Fibroblast of skin of abdomen (primary cell): ENCODE measurements at regions not wholly inside any gene's neighbourhood (a gene's known extent, or its start where the extent isn't known, plus 50 kb on each side); places are given as distances from the start of the nearest gene placed in this dataset.
A peak's percentile ranks its signal among the peaks of the same experiment; 100 is the strongest.

ENCODE experiments used
- DNase-seq: peaks from one replicate; pipeline ENCODE4 v3.0.0-alpha.2; 2013

GRCh38 chr6:163944897-163945296 is 530.4 kb downstream of the QKI start:
- no peak for DNase-seq

GRCh38 chr6:163943607-163944385 is 529.3 kb downstream of the QKI start:
- peak; percentile 36 for DNase-seq

- DNase-seq = no peak
Measured at GRCh38 chr6:163942790-163943189, 528.3 kb downstream of the QKI start.

GRCh38 chr6:163941624-163941976 is 527.1 kb downstream of the QKI start:
- no peak for DNase-seq

- no peak for DNase-seq
Measured at GRCh38 chr6:163940705-163941623, 526.4 kb downstream of the QKI start.

DNA sequence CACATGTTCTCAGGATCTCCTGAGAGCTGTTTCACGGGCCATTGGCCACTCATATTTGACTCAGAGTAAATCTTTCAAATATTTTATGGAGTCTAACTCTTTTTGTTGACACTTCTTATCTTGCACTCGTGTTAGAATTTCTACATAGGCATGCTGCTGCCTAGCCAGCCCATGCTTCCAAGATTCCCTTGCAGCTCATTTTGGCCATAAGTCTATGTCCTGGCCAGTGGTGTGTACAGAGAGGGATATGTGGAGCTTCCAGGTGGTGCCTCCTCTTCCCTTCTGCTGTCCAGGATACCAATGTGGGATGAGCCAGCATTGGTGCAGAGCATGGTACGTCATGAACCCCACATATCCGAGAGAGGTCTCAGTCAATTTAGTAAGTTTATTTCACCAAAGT is 522.6 kb downstream of the QKI start:
- no peak for DNase-seq

DNA sequence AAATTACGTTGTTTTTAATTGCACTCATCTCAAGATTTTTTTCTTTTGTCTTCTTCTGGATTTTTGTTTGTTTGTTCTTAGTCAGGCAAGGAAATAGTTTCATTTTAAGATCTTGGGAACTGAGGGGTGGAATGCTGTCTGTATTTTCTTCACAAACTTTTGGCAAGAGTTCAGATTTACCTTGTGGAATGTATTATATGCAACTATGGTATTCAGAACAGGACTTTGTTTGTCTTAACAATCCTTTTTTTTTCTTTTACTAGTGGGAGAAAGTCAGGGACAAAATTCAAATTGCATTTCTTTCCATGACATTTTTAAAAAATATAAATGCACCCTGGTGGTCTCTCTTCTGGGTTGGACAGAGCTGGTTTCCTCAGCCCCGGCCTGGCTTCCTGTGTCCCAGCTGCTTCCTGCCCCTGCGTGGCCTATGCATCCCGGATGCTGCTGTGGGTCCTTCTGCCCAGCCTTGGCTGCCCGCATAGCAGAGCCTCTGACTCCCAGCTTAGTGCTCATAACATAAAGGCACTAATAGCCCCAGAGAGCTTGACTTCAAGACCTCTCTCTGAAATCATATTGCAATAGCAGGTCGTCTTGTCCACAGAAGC is 520.7 kb downstream of the QKI start:
- peak; percentile 37 for DNase-seq

DNA sequence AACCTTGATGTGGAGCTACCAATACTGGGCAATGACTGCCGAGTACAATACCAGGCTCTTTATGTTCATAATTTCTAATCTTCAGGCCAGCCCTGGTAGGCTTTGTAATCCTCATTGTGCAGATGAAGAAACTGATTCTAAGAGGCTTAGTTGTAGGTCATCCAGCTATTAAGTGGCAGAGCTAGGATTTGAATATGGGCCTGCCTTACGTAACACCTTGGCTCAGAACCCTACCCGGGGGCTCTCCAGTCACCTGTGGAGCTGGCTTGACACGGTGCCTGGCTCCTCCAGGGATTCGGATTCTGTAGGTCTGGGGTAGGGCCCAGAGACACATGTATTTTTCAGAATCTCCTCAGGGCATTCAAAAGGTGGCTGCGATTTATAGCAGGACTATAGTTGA is 515.5 kb downstream of the QKI start:
- DNase-seq = no peak

DNA sequence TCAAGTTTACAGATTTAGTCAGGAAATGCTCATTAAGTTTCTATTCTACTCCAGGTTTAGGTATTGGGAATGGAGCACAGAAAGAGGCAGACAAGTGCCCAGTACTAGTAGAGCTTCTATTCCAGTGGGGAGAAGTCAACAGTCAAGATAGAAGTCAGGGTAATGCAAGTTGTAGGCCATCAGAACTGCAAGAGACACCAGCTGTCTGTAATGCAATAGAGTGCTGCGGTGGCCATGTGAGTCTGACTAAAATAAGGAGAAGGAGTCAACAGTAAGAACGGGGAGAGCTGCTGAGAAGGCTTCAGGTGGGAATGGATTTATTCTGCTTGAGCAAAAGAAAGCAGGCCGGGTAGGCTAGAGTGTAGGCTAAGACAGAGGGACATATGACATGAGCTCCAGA is 515.0 kb downstream of the QKI start:
- DNase-seq = no peak

DNA sequence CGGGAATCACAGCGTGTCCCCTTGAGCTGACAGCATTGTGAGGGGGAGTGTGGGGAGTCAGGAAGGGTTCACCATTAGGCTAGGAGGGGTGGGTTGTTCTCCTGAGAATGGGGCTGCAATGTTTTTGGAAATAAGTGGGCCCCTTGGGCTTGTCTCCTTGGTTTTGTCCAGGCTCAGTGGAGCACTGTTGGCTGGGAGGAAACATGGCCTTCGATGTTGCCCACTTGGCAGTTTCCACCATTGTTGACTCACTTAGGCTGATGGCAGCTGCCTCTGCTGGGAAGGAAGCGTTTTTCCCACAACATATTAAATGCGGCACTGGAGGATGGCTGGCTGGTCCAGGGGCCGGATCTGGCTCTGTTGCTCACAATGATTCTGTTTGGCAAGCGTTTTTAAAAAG is 512.1 kb downstream of the QKI start:
- DNase-seq = no peak

- DNase-seq = no peak
Measured at GRCh38 chr6:163925839-163926238, 511.3 kb downstream of the QKI start.

DNA sequence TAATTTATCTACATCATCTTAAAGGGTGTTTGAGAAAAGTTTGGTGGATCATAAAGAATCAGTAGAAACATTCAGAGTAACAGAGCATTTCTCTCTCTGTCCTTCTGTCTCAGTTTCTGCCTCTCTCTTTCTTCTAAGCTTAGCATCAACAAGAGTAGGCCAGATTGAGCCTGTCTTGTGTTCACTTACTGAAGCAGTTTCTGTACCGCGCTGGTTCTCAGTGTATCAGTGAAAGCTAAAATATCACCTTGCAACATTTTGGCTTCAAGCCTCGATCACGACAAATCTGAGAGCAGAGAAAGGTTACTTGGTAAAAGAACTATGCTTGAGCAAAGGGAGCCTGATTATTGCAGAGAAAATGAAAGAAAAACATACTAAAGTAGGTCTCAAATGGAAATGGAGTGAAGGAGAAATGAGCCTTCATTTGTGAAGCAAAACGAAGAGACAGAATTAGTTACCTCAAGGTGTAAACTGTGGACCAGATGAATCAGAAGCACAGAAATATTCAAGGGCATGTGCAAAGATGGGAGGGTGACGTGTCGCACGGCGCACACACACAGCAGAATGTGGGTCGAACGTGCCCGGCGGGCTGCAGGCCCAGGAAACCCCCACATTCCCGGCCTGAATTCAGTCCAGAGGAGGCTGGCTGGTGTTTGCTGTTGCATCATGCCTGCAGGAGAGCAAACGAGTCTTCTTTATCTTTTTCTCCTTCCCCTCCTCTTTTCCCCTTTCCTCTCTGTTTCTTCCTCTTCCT is 509.3 kb downstream of the QKI start:
- DNase-seq = no peak

GRCh38 chr6:163922562-163922961 is 508.0 kb downstream of the QKI start:
- no peak for DNase-seq

DNA sequence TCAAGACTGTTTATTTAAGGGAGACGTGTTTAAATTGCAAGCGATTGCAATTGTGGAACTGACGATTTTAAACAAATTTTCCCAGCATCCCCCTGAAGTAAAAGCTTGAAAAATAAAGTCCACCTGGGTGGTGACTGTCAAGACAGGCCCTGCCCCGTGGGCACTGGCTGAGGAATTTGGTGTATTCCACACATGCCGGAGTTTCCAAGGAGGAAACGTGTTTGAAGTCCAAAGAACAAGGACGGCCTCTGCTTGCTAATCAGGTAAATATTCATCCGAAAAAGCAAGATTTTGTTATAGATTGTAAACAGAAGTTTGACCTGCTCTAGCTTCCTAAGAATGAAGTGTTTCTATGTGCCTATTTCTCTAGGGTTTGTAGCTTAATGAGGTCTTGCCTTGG is 505.1 kb downstream of the QKI start:
- DNase-seq = no peak

- no peak for DNase-seq
Measured at GRCh38 chr6:163916315-163917081, 502.0 kb downstream of the QKI start.

DNA sequence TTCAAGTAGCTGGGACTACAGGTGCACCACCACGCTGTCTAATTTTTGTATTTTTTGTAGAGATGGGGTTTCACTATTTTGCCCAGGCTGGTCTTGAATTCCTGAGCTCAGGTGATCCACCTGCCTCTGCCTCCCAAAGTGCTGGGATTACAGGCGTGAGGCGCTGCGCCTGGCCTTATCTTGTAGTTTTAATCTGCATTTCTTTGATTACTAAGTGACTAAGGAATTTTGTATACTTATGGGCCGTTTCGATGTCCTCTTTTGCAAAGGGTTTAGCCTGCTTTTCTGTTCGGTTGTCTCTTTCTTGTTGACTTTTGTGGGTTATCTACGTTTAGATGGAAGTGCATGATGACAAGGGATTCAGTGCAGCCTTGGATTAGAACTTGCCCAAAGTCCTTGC is 500.6 kb downstream of the QKI start:
- no peak for DNase-seq

DNA sequence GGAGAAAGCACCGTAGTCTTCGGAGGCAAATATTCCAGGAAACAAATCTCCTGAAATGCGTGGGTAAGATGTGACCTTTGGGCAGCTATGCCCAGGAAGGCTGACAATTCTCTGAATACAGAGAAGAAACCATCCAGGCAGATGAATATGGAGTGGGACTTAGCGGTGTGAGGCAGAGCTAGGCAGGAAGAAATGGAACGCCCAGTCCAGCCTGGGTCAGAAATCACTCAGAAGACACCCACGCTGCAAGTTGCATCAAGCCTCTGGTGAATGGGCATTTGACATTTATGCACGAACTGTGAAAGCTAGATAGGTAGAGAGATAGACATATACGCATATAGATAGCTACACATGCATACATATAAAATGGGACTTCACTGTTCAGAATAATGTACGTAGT is 498.5 kb downstream of the QKI start:
- no peak for DNase-seq

GRCh38 chr6:163906006-163906710 is 491.6 kb downstream of the QKI start:
- DNase-seq = no peak

- DNase-seq = no peak
Measured at GRCh38 chr6:163904186-163904585, 489.7 kb downstream of the QKI start.

- no peak for DNase-seq
Measured at GRCh38 chr6:163903541-163903940, 489.0 kb downstream of the QKI start.

DNA sequence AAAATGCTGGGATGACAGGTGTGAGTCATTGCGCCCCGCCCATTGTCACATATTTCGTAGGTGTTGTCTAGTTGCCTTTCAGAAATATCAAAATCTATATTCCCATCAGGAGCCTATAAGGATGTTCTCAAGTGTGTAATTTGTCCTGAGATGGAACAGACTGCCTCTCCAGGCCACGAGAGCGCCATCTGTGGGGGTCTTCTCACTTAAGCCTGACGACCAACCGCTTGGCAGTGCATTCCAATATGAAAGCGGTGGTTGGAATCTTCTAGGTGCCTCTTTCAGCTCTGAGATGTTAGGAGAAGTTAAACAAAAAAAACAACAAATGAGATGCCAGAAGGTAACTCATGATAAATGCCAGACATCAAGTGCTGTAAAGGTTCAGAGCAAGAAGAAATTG is 488.5 kb downstream of the QKI start:
- DNase-seq = no peak
